Stromal cell of bone marrow (primary cell): ENCODE measurements at regions not wholly inside any gene's neighbourhood (a gene's known extent, or its start where the extent isn't known, plus 50 kb on each side); places are given as distances from the start of the nearest gene placed in this dataset.
"Not testable (repeated sequence)": the region's sequence is repeated elsewhere in the genome, so short reads cannot be mapped to it uniquely, and the experiment has no call there.

Source experiments
- DNase-seq: peaks from one replicate; pipeline ENCODE4 v3.0.0-alpha.2; 2012; ENCODE audit warnings: low read depth

- no peak for DNase-seq
Observed at GRCh38 chr18:67007085-67007484, 403.2 kb upstream of the CDH19 start.

GRCh38 chr18:67001052-67001451, 397.2 kb upstream of the CDH19 start:
- no peak for DNase-seq

DNA sequence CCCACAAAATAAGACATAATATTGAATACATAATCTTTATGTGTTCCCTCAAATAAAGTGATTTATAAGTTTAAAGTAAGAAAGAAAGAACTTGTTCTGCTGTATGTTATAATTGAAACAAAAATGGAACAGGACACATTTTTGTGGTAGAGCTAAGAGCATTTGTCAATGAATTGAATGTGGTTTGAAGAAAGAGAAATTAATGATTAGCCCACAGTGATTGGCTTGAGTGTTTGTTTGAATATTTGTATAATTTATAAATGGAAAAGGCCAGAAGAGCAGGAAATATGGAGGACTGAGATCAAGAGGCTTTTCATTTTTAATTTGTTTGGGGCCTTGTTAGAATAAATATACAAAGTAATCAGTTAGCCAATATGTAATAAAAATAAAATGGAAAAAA, 395.1 kb upstream of the CDH19 start:
- DNase-seq = no peak

GRCh38 chr18:66995270-66995669, 391.4 kb upstream of the CDH19 start:
- no peak for DNase-seq

- DNase-seq = no peak
Observed at GRCh38 chr18:66994790-66995189, 390.9 kb upstream of the CDH19 start.

DNA sequence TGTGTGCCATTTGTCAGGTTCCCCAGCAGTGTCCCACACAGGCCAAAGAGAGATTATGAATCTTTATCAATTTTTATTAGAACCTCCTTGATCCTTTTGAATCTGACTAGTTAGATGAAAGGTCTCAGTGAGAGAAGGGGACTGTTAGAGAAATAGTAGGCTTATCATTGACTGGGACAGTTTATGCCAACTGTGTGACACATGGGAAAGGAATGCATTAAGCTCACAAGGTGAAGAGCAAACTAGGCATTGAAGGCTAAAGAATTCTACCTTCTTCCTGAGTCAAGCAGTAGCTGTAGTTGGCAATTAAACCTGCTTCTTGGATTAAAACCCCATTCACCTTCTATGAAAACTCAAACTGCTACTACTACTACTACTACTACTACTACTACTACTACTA, 389.6 kb upstream of the CDH19 start:
- DNase-seq = no peak

DNA sequence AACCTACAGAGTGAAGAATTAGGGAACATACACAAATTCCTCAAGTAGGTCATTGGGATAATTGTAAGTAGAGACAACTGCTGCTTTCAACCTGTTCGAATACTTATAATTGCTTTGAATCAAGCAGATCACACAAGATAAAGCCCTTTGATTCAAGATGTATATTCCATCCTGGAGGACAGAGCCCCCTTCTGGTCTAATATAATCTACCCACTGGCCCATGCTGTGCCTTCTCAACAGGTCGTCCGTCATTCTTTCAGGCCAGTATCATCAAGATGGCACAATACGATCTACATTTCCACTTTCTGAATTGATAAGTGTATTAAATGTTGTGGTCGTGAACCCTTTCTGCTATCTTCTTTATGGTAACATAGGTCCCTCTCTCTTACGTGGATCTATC, 387.0 kb upstream of the CDH19 start:
- DNase-seq = no peak

- DNase-seq = no peak
Observed at GRCh38 chr18:66979009-66979408, 375.1 kb upstream of the CDH19 start.

DNA sequence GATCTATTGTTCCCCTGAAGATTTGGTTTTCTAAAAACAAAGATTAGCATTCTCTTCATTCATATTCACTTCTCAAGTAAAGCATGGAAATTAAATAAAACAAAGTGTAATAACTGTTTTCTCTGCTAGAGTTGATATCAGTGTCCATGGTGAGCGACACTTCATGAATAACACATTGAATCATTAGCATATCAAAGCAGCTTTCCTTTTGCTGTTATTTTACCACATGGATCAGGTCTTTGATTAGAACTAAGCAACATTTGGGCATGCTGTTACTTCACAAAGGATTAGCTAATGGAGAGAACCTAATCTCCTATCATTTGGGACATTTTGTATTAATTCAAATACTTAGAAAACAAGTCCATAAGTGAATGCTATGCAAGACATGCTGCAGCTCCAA, 368.8 kb upstream of the CDH19 start:
- DNase-seq = no peak

- DNase-seq = no peak
Observed at GRCh38 chr18:66971960-66972359, 368.1 kb upstream of the CDH19 start.

DNA sequence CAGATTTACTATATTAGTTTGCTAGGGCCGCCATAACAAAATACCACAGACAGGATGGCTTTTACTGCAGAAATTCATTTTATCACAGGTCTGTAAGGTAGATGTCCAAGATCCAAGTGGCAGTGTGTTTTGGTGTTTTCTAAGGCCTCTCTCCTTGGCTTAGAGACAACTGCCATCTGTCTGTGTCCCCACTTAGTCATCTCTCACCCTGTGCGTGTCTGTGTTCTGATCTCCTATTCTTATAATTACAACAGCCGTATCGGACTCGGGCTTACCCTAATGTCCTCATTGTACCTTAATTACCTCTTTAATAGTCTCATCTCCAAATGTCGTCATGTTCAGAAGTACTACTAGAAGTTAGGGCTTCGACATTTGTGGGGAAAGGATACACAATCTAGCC, 362.3 kb upstream of the CDH19 start:
- no peak for DNase-seq

GRCh38 chr18:66958309-66958708, 354.4 kb upstream of the CDH19 start:
- DNase-seq = no peak

GRCh38 chr18:66951750-66952149, 347.9 kb upstream of the CDH19 start:
- no peak for DNase-seq

- DNase-seq = no peak
Observed at GRCh38 chr18:66949419-66949818, 345.5 kb upstream of the CDH19 start.

GRCh38 chr18:66937546-66937945, 333.7 kb upstream of the CDH19 start:
- DNase-seq = no peak

- DNase-seq = no peak
Observed at GRCh38 chr18:66931010-66931409, 327.1 kb upstream of the CDH19 start.

DNA sequence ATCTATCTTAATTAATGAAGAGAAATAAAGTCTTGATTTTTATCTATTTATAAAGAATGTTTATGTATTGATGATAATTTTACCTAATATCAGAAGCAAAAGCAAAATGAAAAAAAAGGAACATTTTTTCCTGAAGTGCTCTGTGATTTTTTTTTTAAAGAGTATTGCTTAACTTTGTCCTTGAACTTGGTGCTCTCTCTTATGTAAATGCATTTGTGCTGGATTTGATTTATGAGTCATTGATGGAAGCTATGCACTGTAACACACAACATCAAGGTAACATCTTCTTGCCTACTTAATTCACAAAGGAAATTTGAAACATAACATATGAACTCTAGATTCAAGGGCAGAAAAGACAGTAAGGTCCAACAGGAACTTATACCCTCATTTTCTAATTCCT, 312.9 kb upstream of the CDH19 start:
- DNase-seq = no peak

- no peak for DNase-seq
Observed at GRCh38 chr18:66900837-66901236, 296.9 kb upstream of the CDH19 start.

DNA sequence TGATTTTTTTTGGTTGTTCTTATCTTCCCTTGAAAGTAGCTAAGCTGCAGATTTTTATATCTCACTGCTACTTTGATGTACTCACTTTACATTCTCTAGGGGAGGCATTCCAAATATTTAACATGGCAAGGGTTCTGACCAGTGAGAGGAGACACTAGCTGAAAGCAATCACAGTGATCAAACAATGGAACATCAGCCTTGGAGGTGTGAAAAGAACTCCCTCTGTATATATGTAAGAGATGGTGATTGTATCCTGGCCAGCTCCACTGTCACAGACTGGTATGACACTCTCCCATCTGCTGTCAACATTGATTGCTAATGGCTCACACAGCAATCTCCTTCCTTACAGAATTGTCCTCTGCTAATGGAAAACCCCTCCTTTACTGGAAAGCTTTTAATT, 291.7 kb upstream of the CDH19 start:
- DNase-seq = no peak

- no peak for DNase-seq
Observed at GRCh38 chr18:66894851-66895250, 291.0 kb upstream of the CDH19 start.

- not testable (repeated sequence) for DNase-seq
Observed at GRCh38 chr18:66892388-66892787, 288.5 kb upstream of the CDH19 start.

GRCh38 chr18:66874812-66875474, 271.1 kb upstream of the CDH19 start:
- DNase-seq = no peak

- DNase-seq = no peak
Observed at GRCh38 chr18:66874375-66874774, 270.5 kb upstream of the CDH19 start.

DNA sequence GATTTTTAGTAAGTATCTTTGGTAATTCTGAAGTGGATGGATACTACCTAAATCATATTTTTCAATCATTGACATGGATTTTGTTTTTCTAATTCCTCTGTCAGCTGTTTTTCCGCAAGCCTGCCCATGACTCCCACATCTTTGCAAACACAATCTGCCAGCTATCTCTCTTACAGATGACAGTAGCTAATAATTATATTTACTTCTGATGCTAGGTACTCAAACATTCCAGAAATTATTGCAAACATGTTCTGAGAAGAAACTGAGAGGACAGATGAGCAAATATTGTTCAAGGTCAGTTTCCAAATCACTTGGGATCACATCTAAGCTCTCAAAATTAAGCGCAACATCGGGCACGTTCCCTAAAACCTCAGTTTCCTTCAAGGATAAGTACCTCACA, 270.0 kb upstream of the CDH19 start:
- DNase-seq = no peak

DNA sequence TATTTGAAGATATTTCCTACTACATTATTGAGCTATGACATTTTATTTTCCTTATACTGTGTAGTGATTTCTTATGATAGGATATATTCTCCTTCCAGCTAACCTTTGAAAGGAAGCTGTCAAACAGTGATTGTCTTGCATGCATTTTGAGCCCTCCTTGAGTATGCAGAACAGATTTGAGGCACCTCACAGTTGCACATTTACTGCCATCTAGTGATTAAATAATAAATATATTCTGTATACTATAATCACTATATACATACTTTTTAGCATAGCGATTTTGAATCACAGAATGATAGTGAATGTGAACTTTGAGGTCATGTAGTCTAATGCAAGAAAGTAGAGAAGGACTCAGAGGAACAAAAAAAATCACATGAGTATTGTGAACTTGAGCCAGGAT, 268.4 kb upstream of the CDH19 start:
- no peak for DNase-seq
